ENCODE measurements at regions not wholly inside any gene's neighbourhood (a gene's known extent, or its start where the extent isn't known, plus 50 kb on each side); places are given as distances from the start of the nearest gene placed in this dataset.
"Not testable (repeated sequence)": the region's sequence is repeated elsewhere in the genome, so short reads cannot be mapped to it uniquely, and the experiment has no call there.

- DNase-seq (ENCODE audit: low read depth in 2 of 2): no peak
Measured at GRCh38 chr3:181987736-181988135, 276.0 kb downstream of the SOX2 start.

GRCh38 chr3:181998828-181999227 lies 287.1 kb downstream of the SOX2 start:
- DNase-seq (ENCODE audit: low read depth in 2 of 2): no peak

- DNase-seq (ENCODE audit: low read depth in 2 of 2): no peak
Measured at GRCh38 chr3:181999314-181999713, 287.6 kb downstream of the SOX2 start.

GRCh38 chr3:182000447-182000846 lies 288.7 kb downstream of the SOX2 start:
- no peak for DNase-seq (ENCODE audit: low read depth in 2 of 2)

GRCh38 chr3:182005219-182005618 lies 293.5 kb downstream of the SOX2 start:
- no peak for DNase-seq (ENCODE audit: low read depth in 2 of 2)

GRCh38 chr3:182005701-182006100 lies 294.0 kb downstream of the SOX2 start:
- DNase-seq (ENCODE audit: low read depth in 2 of 2): no peak

- DNase-seq (ENCODE audit: low read depth in 2 of 2): no peak
Measured at GRCh38 chr3:182006431-182006830, 294.7 kb downstream of the SOX2 start.

GRCh38 chr3:182007441-182007840 lies 295.7 kb downstream of the SOX2 start:
- DNase-seq (ENCODE audit: low read depth in 2 of 2): no peak

- no peak for DNase-seq (ENCODE audit: low read depth in 2 of 2)
Measured at GRCh38 chr3:182018361-182018760, 306.6 kb downstream of the SOX2 start.

GRCh38 chr3:182019926-182020325 lies 308.2 kb downstream of the SOX2 start:
- no peak for DNase-seq (ENCODE audit: low read depth in 2 of 2)

GRCh38 chr3:182023843-182024242 lies 312.1 kb downstream of the SOX2 start:
- DNase-seq (ENCODE audit: low read depth in 2 of 2): no peak

- no peak for DNase-seq (ENCODE audit: low read depth in 2 of 2)
Measured at GRCh38 chr3:182027366-182027765, 315.6 kb downstream of the SOX2 start.

GRCh38 chr3:182028081-182028480 lies 316.4 kb downstream of the SOX2 start:
- DNase-seq (ENCODE audit: low read depth in 2 of 2): no peak

GRCh38 chr3:182034231-182034630 lies 322.5 kb downstream of the SOX2 start:
- not testable (repeated sequence) for DNase-seq (ENCODE audit: low read depth in 2 of 2)

- no peak for DNase-seq (ENCODE audit: low read depth in 2 of 2)
Measured at GRCh38 chr3:182035324-182035723, 323.6 kb downstream of the SOX2 start.

GRCh38 chr3:182036382-182036781 lies 324.7 kb downstream of the SOX2 start:
- no peak for DNase-seq (ENCODE audit: low read depth in 2 of 2)

- no peak for DNase-seq (ENCODE audit: low read depth in 2 of 2)
Measured at GRCh38 chr3:182041668-182042291, 330.1 kb downstream of the SOX2 start.

GRCh38 chr3:182045736-182046135 lies 334.0 kb downstream of the SOX2 start:
- DNase-seq (ENCODE audit: low read depth in 2 of 2): no peak

- no peak for DNase-seq (ENCODE audit: low read depth in 2 of 2)
Measured at GRCh38 chr3:182046166-182046764, 334.5 kb downstream of the SOX2 start.

- no peak for DNase-seq (ENCODE audit: low read depth in 2 of 2)
Measured at GRCh38 chr3:182050932-182051331, 339.2 kb downstream of the SOX2 start.

GRCh38 chr3:182052332-182052731 lies 340.6 kb downstream of the SOX2 start:
- no peak for DNase-seq (ENCODE audit: low read depth in 2 of 2)

- DNase-seq (ENCODE audit: low read depth in 2 of 2): no peak
Measured at GRCh38 chr3:182052757-182053156, 341.0 kb downstream of the SOX2 start.

- DNase-seq (ENCODE audit: low read depth in 2 of 2): no peak
Measured at GRCh38 chr3:182058488-182058887, 346.8 kb downstream of the SOX2 start.

GRCh38 chr3:182063742-182064141 lies 352.0 kb downstream of the SOX2 start:
- no peak for DNase-seq (ENCODE audit: low read depth in 2 of 2)
